Right lobe of liver (tissue), 6 donors: ENCODE measurements at regions not wholly inside any gene's neighbourhood (a gene's known extent, or its start where the extent isn't known, plus 50 kb on each side); places are given as distances from the start of the nearest gene placed in this dataset.
A peak's percentile ranks its signal among the peaks of the same experiment; 100 is the strongest.

Source experiments
- ATAC-seq, 4 donors: fragments of 200-7000 bp; cut with Tn5 transposase; one replicate each; pipeline ENCODE4 v1.9.1; 2020; ENCODE audit warnings: mild to moderate bottlenecking in 4 of 4, moderate library complexity in 4 of 4
- DNase-seq, 3 donors: peaks; one replicate each; pipeline ENCODE4 v3.0.0-alpha.2; 2020
- H3K27ac ChIP-seq, 3 donors: fragments of 200-600 bp; one replicate each; pipeline ENCODE4 v1.8.0; 2022
- H3K27me3 ChIP-seq, 2 donors: fragments of 200-600 bp; one replicate each; pipeline ENCODE4 v1.8.0; 2022
- H3K36me3 ChIP-seq, 4 donors: fragments of 200-600 bp; sonication (generic) in 1 of 4; one replicate each; pipeline versions ENCODE4 v1.5.1 to v1.8.0; 2017 to 2022; ENCODE audit warnings: control low read depth in 1 of 4
- H3K4me1 ChIP-seq, 4 donors: fragments of 200-600 bp; sonication (generic) in 1 of 4; one replicate each; pipeline versions ENCODE4 v1.5.1 to v1.8.0; 2017 to 2022; ENCODE audit warnings: control low read depth in 1 of 4
- H3K4me3 ChIP-seq, 3 donors: fragments of 200-600 bp; one replicate each; pipeline ENCODE4 v1.8.0; 2022
- H3K9me3 ChIP-seq, 4 donors: fragments of 200-600 bp; sonication (generic) in 1 of 4; one replicate each; pipeline versions ENCODE4 v1.5.1 to v1.8.0; 2017 to 2022; ENCODE audit warnings: control low read depth in 1 of 4
- POLR2A ChIP-seq: fragments of 450-650 bp; IDR thresholded peaks from one replicate; pipeline ENCODE4 v1.6.1; 2017; ENCODE audit warnings: antibody characterized with exemption, mild to moderate bottlenecking
- WGBS: methylation state at CpG from one replicate; pipeline ENCODE4 v1.1.6; 2018; ENCODE audit warnings: low coverage, low lambda C conversion rate; ENCODE audit not compliant: insufficient coverage; ENCODE audit errors: missing lambda C conversion rate; 5-methylcytosine and 5-hydroxymethylcytosine counted together
- intact Hi-C, 2 donors: fragments of 100-400 bp; cut with DNase I; formaldehyde crosslinking; loops; one replicate each; pipeline versions ENCODE4 v1.11.2 to v1.14.1; 2022
- TF ChIP-seq, protein P1 (sequence below), 4 donors: fragments of 200-600 bp in 3 of 4; fragments of 450-650 bp in 1 of 4; IDR thresholded peaks; one replicate each; pipeline versions ENCODE4 v1.5.1 to v1.8.0; 2016 to 2022; ENCODE audit warnings: antibody characterized with exemption in 4 of 4, mild to moderate bottlenecking in 2 of 4
- donor health status: DM: no; HTN: yes; CAD: no.
- donor health status: DM: no; HTN: no; CAD: no.
- donor health status: DM: no; HTN: no; CAD: no.
- donor health status: DM: no; HTN: yes; CAD: no.
- donor health status: DM: no; HTN: yes; CAD: no.

DNA sequence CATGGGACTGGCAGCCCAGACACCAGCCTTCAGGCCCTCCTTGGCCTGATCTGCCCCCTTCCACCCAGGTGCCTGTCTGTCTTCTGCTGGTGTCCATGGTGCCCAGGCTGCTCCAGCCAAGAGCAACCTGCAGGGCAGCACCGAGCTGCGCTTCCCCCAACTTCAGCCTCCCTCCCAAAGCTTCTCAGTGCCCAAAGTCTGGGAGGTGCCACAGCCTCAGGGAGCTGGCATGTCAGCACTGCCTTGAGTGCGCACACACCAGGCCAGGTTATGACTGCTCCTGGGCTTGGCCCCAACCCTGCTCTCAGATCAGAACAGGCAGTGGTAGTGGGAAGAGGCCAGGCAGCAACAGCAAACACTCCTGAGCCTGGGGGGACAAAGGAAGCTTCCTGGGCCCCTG lies 304.6 kb upstream of the NRG3 start:
- WGBS = no CpG with 5 or more reads among the region's 3 CpGs
- Histone ChIP-seq H3K4me1 (no peaks in the 10 kb centered on the region), H3K36me3 (no peaks in the 10 kb centered on the region), H3K4me3 (no peak overlapping the region), H3K27me3 (no peaks in the 10 kb centered on the region), H3K9me3 (peaks cover 0 to 2% (median 0%) of the 10 kb centered on the region in 4 donors), H3K27ac (no peak overlapping the region)
- peak in 1 of 4 donors; percentile 22 for ATAC-seq
- intact Hi-C loops = no loop called here
- no peak for TF ChIP-seq POLR2A
- TF ChIP-seq, protein P1, sequence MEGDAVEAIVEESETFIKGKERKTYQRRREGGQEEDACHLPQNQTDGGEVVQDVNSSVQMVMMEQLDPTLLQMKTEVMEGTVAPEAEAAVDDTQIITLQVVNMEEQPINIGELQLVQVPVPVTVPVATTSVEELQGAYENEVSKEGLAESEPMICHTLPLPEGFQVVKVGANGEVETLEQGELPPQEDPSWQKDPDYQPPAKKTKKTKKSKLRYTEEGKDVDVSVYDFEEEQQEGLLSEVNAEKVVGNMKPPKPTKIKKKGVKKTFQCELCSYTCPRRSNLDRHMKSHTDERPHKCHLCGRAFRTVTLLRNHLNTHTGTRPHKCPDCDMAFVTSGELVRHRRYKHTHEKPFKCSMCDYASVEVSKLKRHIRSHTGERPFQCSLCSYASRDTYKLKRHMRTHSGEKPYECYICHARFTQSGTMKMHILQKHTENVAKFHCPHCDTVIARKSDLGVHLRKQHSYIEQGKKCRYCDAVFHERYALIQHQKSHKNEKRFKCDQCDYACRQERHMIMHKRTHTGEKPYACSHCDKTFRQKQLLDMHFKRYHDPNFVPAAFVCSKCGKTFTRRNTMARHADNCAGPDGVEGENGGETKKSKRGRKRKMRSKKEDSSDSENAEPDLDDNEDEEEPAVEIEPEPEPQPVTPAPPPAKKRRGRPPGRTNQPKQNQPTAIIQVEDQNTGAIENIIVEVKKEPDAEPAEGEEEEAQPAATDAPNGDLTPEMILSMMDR (IDR thresholded peaks at IDR 0.05) = no peak
- DNase-seq = peak in 1 of 3 donors; percentile 8

- no peaks in the 10 kb centered on the region for H3K4me1 ChIP-seq
- peak in 1 of 4 donors; percentile 28 for ATAC-seq
- H3K36me3 ChIP-seq = no peaks in the 10 kb centered on the region
- intact Hi-C loops = no loop called here
- H3K9me3 ChIP-seq = peaks cover 0 to 2% (median 0%) of the 10 kb centered on the region in 4 donors
- no peak overlapping the region for H3K27ac ChIP-seq
- TF ChIP-seq, protein P1 (IDR thresholded peaks at IDR 0.05) = no peak
- TF ChIP-seq POLR2A = no peak
- H3K27me3 ChIP-seq = no peaks in the 10 kb centered on the region
- WGBS = no CpG with 5 or more reads among the region's 21 CpGs
- DNase-seq = peak in 2 of 3 donors; percentile 10 to 48
- H3K4me3 ChIP-seq = no peak overlapping the region
Measured at GRCh38 chr10:81570878-81571794, 303.9 kb upstream of the NRG3 start.

DNA sequence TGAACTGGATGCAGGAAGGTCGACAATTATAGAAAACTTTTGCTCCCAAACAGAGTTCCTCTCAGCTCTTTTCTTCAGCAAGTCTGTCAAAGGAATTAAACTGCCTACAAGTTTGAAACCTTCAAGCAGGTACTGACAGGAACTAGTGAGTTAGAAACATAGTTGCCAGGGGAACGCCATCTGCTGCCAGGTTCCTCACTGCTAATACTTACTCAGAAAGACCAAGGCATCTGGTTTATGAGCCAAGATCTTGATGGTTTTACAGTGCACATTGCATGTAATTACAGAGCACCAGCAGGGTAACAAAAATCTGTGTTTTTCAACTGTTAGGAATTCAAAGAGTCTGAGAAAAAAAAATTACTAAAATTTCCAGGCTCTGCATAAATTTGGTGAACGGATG lies 300.0 kb upstream of the NRG3 start:
- no peaks in the 10 kb centered on the region for H3K4me1 ChIP-seq
- no peak overlapping the region for H3K4me3 ChIP-seq
- H3K9me3 ChIP-seq = no peaks in the 10 kb centered on the region
- ATAC-seq = no peak
- TF ChIP-seq POLR2A = no peak
- TF ChIP-seq, protein P1 (IDR thresholded peaks at IDR 0.05) = no peak
- whole genome bisulfite sequencing = 30% methylated on average over 3 of the region's 3 CpGs
- H3K36me3 ChIP-seq = no peaks in the 10 kb centered on the region
- H3K27ac ChIP-seq = no peak overlapping the region
- no peaks in the 10 kb centered on the region for H3K27me3 ChIP-seq
- intact Hi-C loops = no loop called here
- DNase-seq = no peak

DNA sequence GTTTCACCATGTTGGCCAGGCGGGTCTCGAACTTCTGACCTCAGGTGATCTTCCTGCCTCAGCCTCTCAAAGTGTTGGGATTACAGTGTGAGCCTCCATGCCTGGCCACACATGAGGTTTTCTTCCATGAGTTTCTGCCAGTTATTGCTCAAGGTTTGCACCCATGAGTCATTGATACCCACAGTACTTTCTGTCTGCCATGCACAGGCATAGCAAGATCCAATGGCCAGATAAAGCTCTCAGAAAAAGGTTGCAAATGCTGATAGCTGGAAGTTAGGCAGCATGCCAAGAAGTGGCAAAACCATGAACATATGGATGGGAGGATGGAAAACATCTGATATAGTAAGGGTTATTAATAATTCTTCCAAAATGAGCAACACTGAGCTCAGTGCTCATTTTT lies 298.7 kb upstream of the NRG3 start:
- intact Hi-C loops = no loop called here
- H3K27ac ChIP-seq = no peak overlapping the region
- 59% methylated on average over 2 of the region's 2 CpGs for WGBS
- H3K27me3 ChIP-seq = no peaks in the 10 kb centered on the region
- H3K9me3 ChIP-seq = no peaks in the 10 kb centered on the region
- DNase-seq (no peak), ATAC-seq (no peak)
- H3K36me3 ChIP-seq = no peaks in the 10 kb centered on the region
- TF ChIP-seq, protein P1 (IDR thresholded peaks at IDR 0.05) = no peak
- TF ChIP-seq POLR2A = no peak
- no peak overlapping the region for H3K4me3 ChIP-seq
- no peaks in the 10 kb centered on the region for H3K4me1 ChIP-seq
